Calu3 (cell line): ENCODE measurements at regions not wholly inside any gene's neighbourhood (a gene's known extent, or its start where the extent isn't known, plus 50 kb on each side); places are given as distances from the start of the nearest gene placed in this dataset.

ENCODE experiments used
- BruUV-seq: library from RNA; stranded (reverse); fragments of 400-500 nt; replicated peaks from 2 replicates; lab custom pipeline; 2021; lab: Mats Ljungman, UMichigan
- CTCF ChIA-PET: fragments of 300-600 bp; sonication (Branson Sonifier 250); formaldehyde crosslinking; loops from one replicate; lab custom pipeline; 2022; ENCODE audit warnings: antibody characterized with exemption; lab: Charles Lee
- DNase-seq: peaks from one replicate; pipeline ENCODE4 v3.0.0; 2022
- H3K27ac Mint-ChIP-seq: one replicate; pipeline ENCODE4 v1.8.0; 2022; ENCODE audit warnings: mixed read lengths; ENCODE audit not compliant: unreplicated experiment
- H3K27me3 Mint-ChIP-seq: one replicate; pipeline ENCODE4 v1.8.0; 2022; ENCODE audit warnings: mixed read lengths; ENCODE audit not compliant: unreplicated experiment
- H3K36me3 Mint-ChIP-seq: one replicate; pipeline ENCODE4 v1.8.0; 2022; ENCODE audit warnings: mild to moderate bottlenecking, moderate library complexity, mixed read lengths; ENCODE audit not compliant: insufficient read depth, unreplicated experiment
- H3K4me1 Mint-ChIP-seq: one replicate; pipeline ENCODE4 v1.8.0; 2022; ENCODE audit warnings: mild to moderate bottlenecking, low read depth, mixed read lengths; ENCODE audit not compliant: unreplicated experiment
- H3K4me3 Mint-ChIP-seq: one replicate; pipeline ENCODE4 v1.8.0; 2022; ENCODE audit warnings: mild to moderate bottlenecking, low read depth, moderate library complexity, mixed read lengths; ENCODE audit not compliant: unreplicated experiment
- H3K9me3 Mint-ChIP-seq: one replicate; pipeline ENCODE4 v1.8.0; 2022; ENCODE audit warnings: low read depth, mixed read lengths; ENCODE audit not compliant: unreplicated experiment
- intact Hi-C: fragments of 100-400 bp; cut with micrococcal nuclease; formaldehyde crosslinking; loops from one replicate; pipeline ENCODE4 v1.10.0; 2022; ENCODE audit not compliant: unreplicated experiment
- TF ChIP-seq, protein P1 (sequence below): fragments of 200-600 bp; IDR thresholded peaks from one replicate; pipeline ENCODE4 v1.8.0; 2022; ENCODE audit warnings: antibody characterized with exemption; ENCODE audit not compliant: unreplicated experiment

DNA sequence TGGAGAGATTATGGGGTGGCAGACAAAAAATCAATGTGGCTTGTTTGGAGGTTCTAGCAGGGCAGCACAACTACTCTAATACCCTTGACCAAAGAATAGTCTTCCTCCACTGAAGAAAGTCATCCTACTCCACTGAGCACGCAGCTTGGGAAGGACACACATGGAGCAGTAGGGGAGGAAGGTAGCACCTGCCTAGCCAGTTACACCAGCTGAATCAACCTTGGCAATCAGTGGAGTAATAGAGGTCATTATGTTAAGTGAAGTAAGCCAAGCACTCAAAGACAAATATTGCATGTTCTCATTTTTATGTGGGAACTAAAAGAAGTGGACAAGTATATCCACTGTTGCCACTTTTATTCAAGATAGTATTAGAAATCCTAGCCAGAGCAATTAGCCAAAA is 555.8 kb upstream of the ALCAM start:
- Mint-ChIP-seq H3K27me3 (no peaks in the 10 kb centered on the region), H3K27ac (no peak overlapping the region), H3K36me3 (no peaks in the 10 kb centered on the region), H3K4me1 (peaks cover 2% of the 10 kb centered on the region), H3K9me3 (no peaks in the 10 kb centered on the region), H3K4me3 (no peak overlapping the region)
- TF ChIP-seq, protein P1, sequence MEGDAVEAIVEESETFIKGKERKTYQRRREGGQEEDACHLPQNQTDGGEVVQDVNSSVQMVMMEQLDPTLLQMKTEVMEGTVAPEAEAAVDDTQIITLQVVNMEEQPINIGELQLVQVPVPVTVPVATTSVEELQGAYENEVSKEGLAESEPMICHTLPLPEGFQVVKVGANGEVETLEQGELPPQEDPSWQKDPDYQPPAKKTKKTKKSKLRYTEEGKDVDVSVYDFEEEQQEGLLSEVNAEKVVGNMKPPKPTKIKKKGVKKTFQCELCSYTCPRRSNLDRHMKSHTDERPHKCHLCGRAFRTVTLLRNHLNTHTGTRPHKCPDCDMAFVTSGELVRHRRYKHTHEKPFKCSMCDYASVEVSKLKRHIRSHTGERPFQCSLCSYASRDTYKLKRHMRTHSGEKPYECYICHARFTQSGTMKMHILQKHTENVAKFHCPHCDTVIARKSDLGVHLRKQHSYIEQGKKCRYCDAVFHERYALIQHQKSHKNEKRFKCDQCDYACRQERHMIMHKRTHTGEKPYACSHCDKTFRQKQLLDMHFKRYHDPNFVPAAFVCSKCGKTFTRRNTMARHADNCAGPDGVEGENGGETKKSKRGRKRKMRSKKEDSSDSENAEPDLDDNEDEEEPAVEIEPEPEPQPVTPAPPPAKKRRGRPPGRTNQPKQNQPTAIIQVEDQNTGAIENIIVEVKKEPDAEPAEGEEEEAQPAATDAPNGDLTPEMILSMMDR, result no peak
- intact Hi-C loops, result no loop called here
- no peak for DNase-seq
- no TSS peak for BruUV-seq
- CTCF ChIA-PET, result no interaction called here

DNA sequence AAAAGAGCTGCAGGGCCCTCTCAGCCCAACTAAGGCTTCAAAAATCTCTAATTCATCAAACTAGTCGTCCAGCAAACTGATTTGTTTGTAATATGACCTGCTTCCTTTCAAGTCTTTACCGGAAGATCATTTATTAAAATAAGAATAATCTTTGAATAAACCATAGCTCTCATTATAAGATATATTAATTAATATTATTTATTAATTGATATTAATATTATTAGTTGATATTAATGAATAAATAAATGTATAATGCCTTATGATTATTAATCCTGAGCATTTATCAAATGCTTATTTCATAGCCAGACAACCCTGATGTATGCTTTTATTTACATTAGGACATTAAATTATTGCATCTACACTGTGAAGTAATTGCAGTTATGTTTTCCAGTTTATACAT is 550.7 kb upstream of the ALCAM start:
- DNase-seq, result no peak
- CTCF ChIA-PET, result no interaction called here
- no peaks in the 10 kb centered on the region for H3K27me3 Mint-ChIP-seq
- H3K36me3 Mint-ChIP-seq, result no peaks in the 10 kb centered on the region
- TF ChIP-seq, protein P1, result no peak
- H3K9me3 Mint-ChIP-seq, result peaks cover 4% of the 10 kb centered on the region
- no TSS peak for BruUV-seq
- no peak overlapping the region for H3K4me3 Mint-ChIP-seq
- no peaks in the 10 kb centered on the region for H3K4me1 Mint-ChIP-seq
- H3K27ac Mint-ChIP-seq, result no peak overlapping the region
- intact Hi-C loops, result no loop called here

DNA sequence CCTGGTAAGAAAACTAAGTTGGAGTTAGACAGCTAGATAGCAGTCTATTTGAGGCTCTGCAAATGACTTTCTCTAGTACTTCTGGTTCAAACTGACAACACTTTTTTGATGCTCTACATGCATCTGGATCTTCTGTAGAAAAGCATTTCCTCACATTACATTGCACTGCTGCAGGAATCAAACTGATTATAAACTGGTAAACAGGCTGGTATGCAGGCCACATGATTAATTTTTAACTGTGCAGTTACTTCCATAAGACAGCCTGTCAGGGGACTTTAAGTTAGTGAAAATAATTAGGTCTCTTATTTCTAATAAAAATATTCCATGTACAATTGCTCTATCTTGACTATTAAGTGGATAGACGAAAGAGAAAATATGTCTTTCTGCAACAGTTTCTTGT is 550.0 kb upstream of the ALCAM start:
- H3K27me3 Mint-ChIP-seq, result no peaks in the 10 kb centered on the region
- TF ChIP-seq, protein P1, result no peak
- no peak for DNase-seq
- CTCF ChIA-PET, result no interaction called here
- no TSS peak for BruUV-seq
- H3K27ac Mint-ChIP-seq, result no peak overlapping the region
- no peaks in the 10 kb centered on the region for H3K36me3 Mint-ChIP-seq
- H3K4me3 Mint-ChIP-seq, result no peak overlapping the region
- intact Hi-C loops, result no loop called here
- H3K4me1 Mint-ChIP-seq, result no peaks in the 10 kb centered on the region
- peaks cover 4% of the 10 kb centered on the region for H3K9me3 Mint-ChIP-seq

DNA sequence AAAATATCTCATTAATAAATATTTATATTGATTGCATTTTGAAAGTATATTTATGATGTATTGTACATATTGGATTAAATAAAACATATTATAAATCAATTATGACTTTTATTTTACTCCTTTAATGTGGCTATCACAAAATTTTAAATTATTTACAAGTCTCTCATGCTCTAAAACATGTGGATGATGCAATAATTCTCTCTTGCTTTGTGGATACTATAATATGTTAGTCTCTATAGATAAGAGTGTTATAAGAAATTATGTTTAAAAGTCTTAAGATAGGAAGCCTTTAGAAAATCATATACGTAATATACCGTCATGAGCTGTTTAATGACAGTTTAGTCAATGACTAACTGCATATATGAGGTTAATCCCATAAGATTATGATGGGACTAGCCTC is 547.4 kb upstream of the ALCAM start:
- Mint-ChIP-seq H3K36me3 (no peaks in the 10 kb centered on the region), H3K27me3 (no peaks in the 10 kb centered on the region), H3K27ac (no peak overlapping the region), H3K4me1 (no peaks in the 10 kb centered on the region), H3K9me3 (peaks cover 7% of the 10 kb centered on the region), H3K4me3 (no peak overlapping the region)
- intact Hi-C loops, result no loop called here
- BruUV-seq, result no TSS peak
- TF ChIP-seq, protein P1, result no peak
- no peak for DNase-seq
- CTCF ChIA-PET, result no interaction called here
